ENCODE measurements at regions not wholly inside any gene's neighbourhood (a gene's known extent, or its start where the extent isn't known, plus 50 kb on each side); places are given as distances from the start of the nearest gene placed in this dataset.

GRCh38 chr4:19009881-19010280, 988.3 kb upstream of the LCORL start:
- no peak for DNase-seq

- no peak for DNase-seq
Observed at GRCh38 chr4:19005211-19005610, 983.7 kb upstream of the LCORL start.

GRCh38 chr4:19002170-19002569, 980.6 kb upstream of the LCORL start:
- no peak for DNase-seq

GRCh38 chr4:18999595-18999994, 978.0 kb upstream of the LCORL start:
- no peak for DNase-seq

GRCh38 chr4:18981234-18981615, 959.7 kb upstream of the LCORL start:
- DNase-seq, result no peak

- no peak for DNase-seq
Observed at GRCh38 chr4:18980516-18981233, 959.1 kb upstream of the LCORL start.

- no peak for DNase-seq
Observed at GRCh38 chr4:18976884-18977283, 955.3 kb upstream of the LCORL start.

GRCh38 chr4:18975916-18976808, 954.6 kb upstream of the LCORL start:
- no peak for DNase-seq

- no peak for DNase-seq
Observed at GRCh38 chr4:18973296-18973695, 951.7 kb upstream of the LCORL start.

GRCh38 chr4:18961879-18962278, 940.3 kb upstream of the LCORL start:
- DNase-seq, result no peak

- no peak for DNase-seq
Observed at GRCh38 chr4:18961266-18961665, 939.7 kb upstream of the LCORL start.

- DNase-seq, result no peak
Observed at GRCh38 chr4:18957716-18958115, 936.2 kb upstream of the LCORL start.

- DNase-seq, result no peak
Observed at GRCh38 chr4:18954538-18954937, 933.0 kb upstream of the LCORL start.

GRCh38 chr4:18953613-18954012, 932.1 kb upstream of the LCORL start:
- DNase-seq, result no peak

GRCh38 chr4:18945464-18945863, 923.9 kb upstream of the LCORL start:
- DNase-seq, result no peak

- no peak for DNase-seq
Observed at GRCh38 chr4:18942874-18943273, 921.3 kb upstream of the LCORL start.

- no peak for DNase-seq
Observed at GRCh38 chr4:18938343-18939099, 917.0 kb upstream of the LCORL start.

- DNase-seq, result no peak
Observed at GRCh38 chr4:18937746-18938145, 916.2 kb upstream of the LCORL start.

- no peak for DNase-seq
Observed at GRCh38 chr4:18937080-18937479, 915.5 kb upstream of the LCORL start.

GRCh38 chr4:18935659-18936345, 914.2 kb upstream of the LCORL start:
- no peak for DNase-seq

GRCh38 chr4:18934197-18934596, 912.6 kb upstream of the LCORL start:
- DNase-seq, result no peak

- no peak for DNase-seq
Observed at GRCh38 chr4:18932730-18933339, 911.3 kb upstream of the LCORL start.

Measured in NCI-H187 (cell line).